ENCODE measurements at regions not wholly inside any gene's neighbourhood (a gene's known extent, or its start where the extent isn't known, plus 50 kb on each side); places are given as distances from the start of the nearest gene placed in this dataset.

DNA sequence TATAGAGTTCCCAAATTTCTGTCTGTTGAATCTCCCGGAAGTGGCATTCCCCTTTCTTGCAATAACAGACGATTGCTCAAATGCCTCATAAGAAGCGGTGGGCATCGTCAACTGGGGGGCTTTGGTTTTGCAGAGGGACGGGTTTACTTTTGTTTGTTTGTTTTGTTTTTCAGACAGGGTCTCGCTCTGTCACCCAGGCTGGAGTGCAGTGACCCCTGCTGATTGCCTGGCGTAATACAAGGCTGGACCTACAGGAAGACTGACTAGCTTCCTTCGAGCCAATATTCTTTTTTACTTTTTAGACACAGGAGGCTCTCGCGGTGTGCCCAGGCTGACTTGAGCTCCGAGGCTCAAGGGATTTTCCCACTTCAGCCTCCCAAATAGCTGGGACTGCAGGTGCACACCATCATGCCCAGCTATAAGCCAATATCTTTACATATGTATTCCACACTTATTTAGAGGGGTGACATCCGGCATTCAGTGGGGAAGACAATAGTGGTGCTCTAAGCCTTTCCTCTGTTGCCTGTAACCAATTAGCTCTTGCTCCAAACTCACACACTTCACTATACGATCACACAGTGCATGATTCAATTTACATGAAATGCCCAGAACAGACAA lies 58.1 kb downstream of the FHIP2A start:
- TF ChIP-seq, protein P1, sequence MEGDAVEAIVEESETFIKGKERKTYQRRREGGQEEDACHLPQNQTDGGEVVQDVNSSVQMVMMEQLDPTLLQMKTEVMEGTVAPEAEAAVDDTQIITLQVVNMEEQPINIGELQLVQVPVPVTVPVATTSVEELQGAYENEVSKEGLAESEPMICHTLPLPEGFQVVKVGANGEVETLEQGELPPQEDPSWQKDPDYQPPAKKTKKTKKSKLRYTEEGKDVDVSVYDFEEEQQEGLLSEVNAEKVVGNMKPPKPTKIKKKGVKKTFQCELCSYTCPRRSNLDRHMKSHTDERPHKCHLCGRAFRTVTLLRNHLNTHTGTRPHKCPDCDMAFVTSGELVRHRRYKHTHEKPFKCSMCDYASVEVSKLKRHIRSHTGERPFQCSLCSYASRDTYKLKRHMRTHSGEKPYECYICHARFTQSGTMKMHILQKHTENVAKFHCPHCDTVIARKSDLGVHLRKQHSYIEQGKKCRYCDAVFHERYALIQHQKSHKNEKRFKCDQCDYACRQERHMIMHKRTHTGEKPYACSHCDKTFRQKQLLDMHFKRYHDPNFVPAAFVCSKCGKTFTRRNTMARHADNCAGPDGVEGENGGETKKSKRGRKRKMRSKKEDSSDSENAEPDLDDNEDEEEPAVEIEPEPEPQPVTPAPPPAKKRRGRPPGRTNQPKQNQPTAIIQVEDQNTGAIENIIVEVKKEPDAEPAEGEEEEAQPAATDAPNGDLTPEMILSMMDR (conservative IDR thresholded peaks at IDR 0.05; ENCODE audit: control insufficient read depth, insufficient read depth, low read depth, low read length): peak; percentile 83
- peak; percentile 44 for DNase-seq (ENCODE audit: low read depth)
- H3K4me3 ChIP-seq (ENCODE audit: control insufficient read depth, low read depth, low read length): no peak overlapping the region

DNA sequence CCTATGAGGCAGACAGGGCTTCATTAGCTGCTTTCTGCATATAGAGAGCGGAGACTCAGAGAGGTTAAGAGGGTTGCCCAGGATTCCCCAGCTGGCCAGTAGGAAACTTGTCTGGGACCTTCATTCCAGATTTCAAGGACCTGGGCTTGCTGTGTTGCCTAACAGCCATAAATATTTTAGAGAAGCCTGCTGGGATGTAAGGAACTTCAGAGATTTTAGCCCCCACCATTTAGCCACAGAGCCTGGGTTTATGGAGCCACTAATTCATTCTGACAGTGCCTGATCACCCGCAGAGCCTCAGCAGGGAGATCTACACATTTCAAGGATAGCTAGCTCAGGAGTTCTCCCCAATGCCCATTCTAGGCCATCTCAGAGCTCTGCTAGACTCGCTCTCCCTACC lies 56.6 kb upstream of the TRUB1 start:
- no peak overlapping the region for H3K4me3 ChIP-seq (ENCODE audit: control insufficient read depth, low read depth, low read length)
- TF ChIP-seq, protein P1 (conservative IDR thresholded peaks at IDR 0.05; ENCODE audit: control insufficient read depth, insufficient read depth, low read depth, low read length): no peak
- DNase-seq (ENCODE audit: low read depth): no peak

DNA sequence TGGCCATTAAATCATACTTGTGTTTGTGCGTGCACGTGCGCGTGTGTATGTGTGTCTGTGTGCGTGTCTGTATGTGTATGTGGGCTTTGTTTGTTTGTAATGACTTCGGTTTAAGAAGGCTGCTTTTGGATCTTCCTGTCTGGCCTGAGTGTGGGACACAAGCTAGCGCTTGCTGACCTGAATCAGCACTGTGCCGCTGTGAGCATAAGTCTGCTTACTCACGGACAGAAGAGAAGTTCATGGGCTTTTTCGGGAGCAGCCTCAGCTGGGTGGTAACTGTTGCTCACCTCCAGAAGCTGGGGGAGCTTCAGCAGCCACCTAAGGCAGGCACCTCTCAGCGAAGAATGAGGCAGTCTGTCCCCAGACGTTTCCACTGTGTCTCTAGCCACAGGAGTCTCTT lies 56.1 kb upstream of the TRUB1 start:
- no peak overlapping the region for H3K4me3 ChIP-seq (ENCODE audit: control insufficient read depth, low read depth, low read length)
- DNase-seq (ENCODE audit: low read depth): no peak
- TF ChIP-seq, protein P1 (conservative IDR thresholded peaks at IDR 0.05; ENCODE audit: control insufficient read depth, insufficient read depth, low read depth, low read length): no peak

DNA sequence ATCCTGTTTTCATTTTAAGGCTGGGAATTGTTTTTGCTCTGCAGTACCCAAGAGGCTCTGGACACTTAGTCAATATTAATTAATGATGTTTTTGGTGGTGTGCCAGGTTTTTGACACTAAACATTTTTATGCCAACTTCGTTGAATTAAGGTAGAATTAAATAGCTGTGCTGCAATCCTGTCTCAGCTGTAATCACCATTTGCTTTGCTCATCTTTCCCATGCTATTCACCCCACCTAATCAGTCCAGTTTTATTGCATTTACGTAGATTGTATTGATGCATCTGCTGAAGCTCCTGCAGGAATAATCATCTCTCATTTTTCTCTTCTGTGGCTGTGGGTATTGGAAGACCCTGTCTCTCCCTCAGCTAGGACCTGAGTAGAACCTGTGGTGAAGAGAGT lies 52.6 kb upstream of the TRUB1 start:
- H3K4me3 ChIP-seq (ENCODE audit: control insufficient read depth, low read depth, low read length): no peak overlapping the region
- TF ChIP-seq, protein P1 (conservative IDR thresholded peaks at IDR 0.05; ENCODE audit: control insufficient read depth, insufficient read depth, low read depth, low read length): no peak
- DNase-seq (ENCODE audit: low read depth): no peak

All from fibroblast of mammary gland (primary cell).